Stimulated activated memory B cell treated with anti-CD40 and anti-IgM and Interleukin-4, amounts not matched to agents 10 μg/mL and 1 μg/mL and 100 μg/mL, for 72 hours (primary cell): ENCODE measurements at regions not wholly inside any gene's neighbourhood (a gene's known extent, or its start where the extent isn't known, plus 50 kb on each side); places are given as distances from the start of the nearest gene placed in this dataset.

ENCODE experiments used
- ATAC-seq: fragments of 150-1000 bp; cut with Tn5 transposase; 2 replicates; pipeline ENCODE4 v1.10.0; 2021
- H3K27ac Mint-ChIP-seq: one replicate; pipeline ENCODE4 v1.8.0; 2022; ENCODE audit warnings: mild to moderate bottlenecking, mixed read lengths
- H3K27me3 Mint-ChIP-seq: one replicate; pipeline ENCODE4 v1.8.0; 2022; ENCODE audit warnings: mixed read lengths
- H3K36me3 Mint-ChIP-seq: one replicate; pipeline ENCODE4 v1.8.0; 2022; ENCODE audit warnings: mixed read lengths
- H3K4me1 Mint-ChIP-seq: one replicate; pipeline ENCODE4 v1.8.0; 2022; ENCODE audit warnings: mixed read lengths
- H3K4me3 Mint-ChIP-seq: one replicate; pipeline ENCODE4 v1.8.0; 2022; ENCODE audit warnings: mild to moderate bottlenecking, moderate library complexity, mixed read lengths
- H3K9me3 Mint-ChIP-seq: one replicate; pipeline ENCODE4 v1.8.0; 2022; ENCODE audit warnings: mixed read lengths

DNA sequence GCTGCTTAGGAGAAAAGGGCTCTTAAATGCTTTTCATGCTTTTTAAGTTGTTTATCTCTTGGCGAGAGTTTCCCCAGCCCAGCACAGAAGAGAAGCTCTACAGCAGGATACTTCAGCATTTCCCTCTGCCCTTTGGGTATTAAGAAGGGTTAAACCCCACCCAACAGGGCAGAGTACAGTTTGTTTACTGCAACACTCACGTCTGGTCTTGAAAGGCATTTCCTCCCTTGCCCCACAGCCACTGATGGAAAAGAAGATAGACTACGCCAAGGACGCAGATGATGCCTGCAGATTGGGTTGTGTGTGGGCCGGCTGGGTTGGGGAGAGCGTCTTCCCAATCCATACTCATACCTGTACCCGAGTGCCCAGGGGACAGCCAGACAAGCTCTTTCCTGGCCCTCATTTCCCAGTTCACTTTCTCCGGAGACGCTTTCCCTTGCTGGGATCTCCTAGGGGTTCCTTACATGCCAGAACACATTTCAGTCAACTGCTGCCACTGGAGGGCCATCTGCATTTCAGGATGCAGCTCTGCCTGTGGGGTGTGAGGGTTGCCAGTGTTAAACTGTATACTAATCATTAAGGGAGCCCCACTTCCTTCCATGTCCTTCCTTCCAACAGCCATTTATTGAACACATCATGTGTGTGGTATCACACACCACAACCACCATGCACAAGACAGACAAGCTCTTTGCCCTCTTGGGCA is 96.5 kb upstream of the DHX15 start:
- Mint-ChIP-seq H3K27ac (no peak overlapping the region), H3K9me3 (peaks cover 11% of the 10 kb centered on the region), H3K4me1 (no peaks in the 10 kb centered on the region), H3K36me3 (no peaks in the 10 kb centered on the region), H3K4me3 (no peak overlapping the region), H3K27me3 (peaks cover 42% of the 10 kb centered on the region)
- ATAC-seq, result no peak

DNA sequence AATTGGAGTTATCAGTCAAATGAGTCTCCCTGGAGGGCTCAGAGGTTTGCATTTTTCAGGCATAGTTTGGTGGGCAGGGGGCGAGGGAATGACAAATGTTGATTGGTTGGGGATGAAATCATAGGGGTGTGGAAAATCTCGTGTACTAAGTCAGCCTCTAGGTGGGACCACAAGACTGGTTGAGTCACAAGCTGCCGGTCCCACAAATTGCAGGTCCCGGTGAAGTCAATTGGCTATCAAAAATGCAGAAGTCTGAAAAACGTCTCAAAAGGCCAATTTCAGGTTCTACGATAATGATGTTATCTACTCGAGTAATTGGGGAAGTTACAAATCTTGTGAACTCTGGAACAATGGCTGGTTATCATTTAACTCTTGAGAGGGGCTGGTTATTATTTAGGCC is 98.8 kb upstream of the DHX15 start:
- Mint-ChIP-seq H3K4me1 (no peaks in the 10 kb centered on the region), H3K4me3 (no peak overlapping the region), H3K36me3 (no peaks in the 10 kb centered on the region), H3K9me3 (peaks cover 10% of the 10 kb centered on the region), H3K27me3 (peaks cover 33% of the 10 kb centered on the region), H3K27ac (no peak overlapping the region)
- ATAC-seq, result no peak

DNA sequence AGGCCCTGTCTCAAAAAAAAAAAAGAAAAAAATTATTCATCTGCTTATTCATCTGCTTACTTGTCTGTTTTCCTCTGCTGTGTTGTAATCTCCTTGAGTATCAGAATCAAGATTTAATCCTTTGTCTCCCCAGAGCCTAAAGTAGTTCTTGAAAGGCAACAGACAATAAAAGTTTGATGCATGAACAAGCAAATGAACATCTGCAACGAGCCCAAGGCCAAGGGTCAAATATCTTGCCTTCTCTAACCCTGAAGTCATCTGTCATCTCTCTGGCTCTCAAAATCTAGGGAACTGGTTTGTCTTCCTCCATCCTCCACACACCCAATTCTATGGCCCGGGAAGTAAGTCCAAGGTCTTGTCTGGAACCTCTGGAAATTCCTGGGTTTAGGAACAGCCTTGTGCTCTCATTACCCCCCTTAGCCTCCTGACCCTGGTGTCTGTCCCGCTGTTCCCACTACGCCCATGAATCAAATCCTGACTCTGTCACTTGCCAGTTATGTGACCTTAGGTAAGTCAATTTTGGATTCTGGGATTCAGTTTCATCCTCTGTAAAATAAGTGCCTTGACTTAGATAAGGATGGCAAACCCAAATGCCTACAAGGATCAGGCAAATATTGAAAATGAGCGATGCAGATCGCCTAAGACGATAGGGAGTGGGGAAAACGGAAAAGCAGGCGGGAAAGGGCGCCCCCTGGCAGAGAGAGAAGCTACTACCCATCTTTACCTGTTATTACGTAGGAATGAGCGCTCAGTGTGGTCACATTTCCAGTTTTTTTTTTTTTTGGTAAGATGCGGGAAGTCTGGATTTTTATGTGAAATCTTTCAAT is 102.7 kb upstream of the DHX15 start:
- Mint-ChIP-seq H3K27me3 (peaks cover 14% of the 10 kb centered on the region), H3K4me1 (no peaks in the 10 kb centered on the region), H3K36me3 (no peaks in the 10 kb centered on the region), H3K9me3 (peaks cover 10% of the 10 kb centered on the region), H3K4me3 (no peak overlapping the region), H3K27ac (no peak overlapping the region)
- ATAC-seq, result no peak

- H3K4me1 Mint-ChIP-seq, result no peaks in the 10 kb centered on the region
- H3K36me3 Mint-ChIP-seq, result no peaks in the 10 kb centered on the region
- H3K4me3 Mint-ChIP-seq, result no peak overlapping the region
Measured at GRCh38 chr4:24688453-24688852, 104.1 kb upstream of the DHX15 start.

DNA sequence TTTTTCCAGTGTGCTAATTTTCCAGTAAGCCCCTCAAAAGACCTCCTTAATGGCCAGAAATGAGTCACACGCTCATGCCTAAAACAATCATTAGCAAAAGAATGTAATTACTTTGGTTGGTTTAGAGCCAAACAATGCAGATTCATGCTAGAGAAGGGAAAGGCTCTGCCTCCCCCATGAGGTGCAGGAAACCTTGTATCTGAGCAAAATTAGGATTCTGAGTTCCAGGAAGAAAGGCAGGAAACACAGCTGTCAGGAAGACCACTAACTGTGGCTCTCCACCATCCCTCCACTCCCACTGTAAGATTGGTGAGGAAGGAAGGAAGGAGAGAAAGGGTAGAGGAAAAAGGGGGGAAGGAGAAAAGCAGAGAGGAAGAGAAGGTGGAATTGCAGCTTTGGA is 104.9 kb upstream of the DHX15 start:
- peaks cover 9% of the 10 kb centered on the region for H3K27me3 Mint-ChIP-seq
- H3K36me3 Mint-ChIP-seq, result no peaks in the 10 kb centered on the region
- H3K27ac Mint-ChIP-seq, result no peak overlapping the region
- peaks cover 12% of the 10 kb centered on the region for H3K9me3 Mint-ChIP-seq
- ATAC-seq, result no peak
- H3K4me1 Mint-ChIP-seq, result no peaks in the 10 kb centered on the region
- H3K4me3 Mint-ChIP-seq, result no peak overlapping the region

More at GRCh38 chr4:24688453-24688852, 104.1 kb upstream of the DHX15 start:
- ATAC-seq, result no peak
- peaks cover 14% of the 10 kb centered on the region for H3K9me3 Mint-ChIP-seq
- H3K27ac Mint-ChIP-seq, result no peak overlapping the region
- H3K27me3 Mint-ChIP-seq, result peaks cover 9% of the 10 kb centered on the region

- no peak for ATAC-seq
- peaks cover 12% of the 10 kb centered on the region for H3K9me3 Mint-ChIP-seq
- no peaks in the 10 kb centered on the region for H3K36me3 Mint-ChIP-seq
- no peak overlapping the region for H3K27ac Mint-ChIP-seq
- H3K4me3 Mint-ChIP-seq, result no peak overlapping the region
- H3K27me3 Mint-ChIP-seq, result peaks cover 9% of the 10 kb centered on the region
- H3K4me1 Mint-ChIP-seq, result no peaks in the 10 kb centered on the region
Measured at GRCh38 chr4:24690436-24690835, 104.9 kb upstream of the SOD3 start.

DNA sequence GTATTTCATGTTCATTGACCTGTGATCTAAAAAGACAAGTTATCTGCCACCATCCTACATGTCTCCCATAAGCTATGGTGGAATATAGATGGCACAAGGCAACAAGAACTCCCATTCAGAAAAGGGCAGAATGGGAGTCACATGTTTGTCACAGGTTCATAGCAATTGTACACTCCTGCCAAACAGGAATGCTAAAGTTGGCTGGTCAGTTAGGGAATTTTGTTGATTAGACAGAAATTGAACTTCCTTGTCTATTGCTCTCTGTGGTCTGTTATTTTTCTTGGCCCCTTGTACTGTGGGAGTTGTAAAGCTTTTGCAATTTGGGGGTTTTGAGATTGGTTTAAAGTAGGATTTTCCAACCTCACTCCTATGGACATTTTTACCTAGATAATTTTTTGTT is 101.7 kb upstream of the SOD3 start:
- no peak for ATAC-seq
- Mint-ChIP-seq H3K27me3 (peaks cover 9% of the 10 kb centered on the region), H3K9me3 (peaks cover 8% of the 10 kb centered on the region), H3K27ac (no peak overlapping the region), H3K4me1 (no peaks in the 10 kb centered on the region), H3K4me3 (no peak overlapping the region), H3K36me3 (no peaks in the 10 kb centered on the region)

DNA sequence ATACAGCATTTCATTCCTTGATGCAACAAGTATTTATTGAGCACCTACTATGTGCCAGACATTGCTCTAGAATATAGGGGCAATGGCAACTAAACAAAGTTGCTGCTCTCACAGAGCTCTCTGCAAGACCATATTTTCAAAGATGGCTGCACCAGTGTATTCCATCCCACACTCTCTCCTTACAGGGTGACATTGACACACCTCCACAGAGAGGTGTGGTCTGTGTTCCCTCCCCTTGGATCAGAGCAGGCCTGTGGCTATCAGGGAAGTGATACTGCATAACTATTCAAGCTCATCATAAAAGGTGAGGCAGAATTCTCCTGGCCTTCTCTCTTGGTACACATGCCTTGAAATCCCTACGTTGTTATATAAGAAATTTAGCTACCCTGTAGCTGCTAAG is 95.3 kb upstream of the SOD3 start:
- no peak for ATAC-seq
- Mint-ChIP-seq H3K4me1 (no peaks in the 10 kb centered on the region), H3K36me3 (no peaks in the 10 kb centered on the region), H3K27me3 (no peaks in the 10 kb centered on the region), H3K9me3 (no peaks in the 10 kb centered on the region), H3K4me3 (no peak overlapping the region), H3K27ac (no peak overlapping the region)

GRCh38 chr4:24701683-24702082 is 93.7 kb upstream of the SOD3 start:
- Mint-ChIP-seq H3K27ac (no peak overlapping the region), H3K9me3 (peaks cover 4% of the 10 kb centered on the region), H3K36me3 (no peaks in the 10 kb centered on the region), H3K4me1 (no peaks in the 10 kb centered on the region), H3K27me3 (no peaks in the 10 kb centered on the region), H3K4me3 (no peak overlapping the region)
- no peak for ATAC-seq

- H3K4me3 Mint-ChIP-seq, result no peak overlapping the region
- no peaks in the 10 kb centered on the region for H3K4me1 Mint-ChIP-seq
- H3K36me3 Mint-ChIP-seq, result no peaks in the 10 kb centered on the region
- peaks cover 8% of the 10 kb centered on the region for H3K9me3 Mint-ChIP-seq
- no peak overlapping the region for H3K27ac Mint-ChIP-seq
- no peaks in the 10 kb centered on the region for H3K27me3 Mint-ChIP-seq
- ATAC-seq, result no peak
Measured at GRCh38 chr4:24702281-24702680, 93.1 kb upstream of the SOD3 start.

DNA sequence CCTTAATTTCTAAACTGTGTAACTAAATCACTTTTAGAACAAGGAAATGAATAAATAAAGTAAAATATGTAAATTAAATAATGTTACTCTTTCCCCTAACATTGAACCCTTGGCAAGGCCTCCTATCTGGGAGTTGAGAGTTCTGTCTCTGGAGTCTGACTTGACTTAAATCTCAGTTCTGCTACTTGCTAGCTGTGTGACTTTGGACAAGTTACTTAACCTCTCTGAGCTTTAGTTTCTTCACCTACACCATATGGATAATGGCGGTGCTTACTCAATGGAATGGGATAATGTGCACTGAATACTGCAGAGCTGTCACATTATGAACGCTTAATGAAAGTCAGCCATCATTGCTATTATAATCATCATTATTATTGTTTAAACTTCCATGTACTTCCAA is 92.1 kb upstream of the SOD3 start:
- H3K4me3 Mint-ChIP-seq, result no peak overlapping the region
- no peaks in the 10 kb centered on the region for H3K36me3 Mint-ChIP-seq
- H3K4me1 Mint-ChIP-seq, result no peaks in the 10 kb centered on the region
- H3K27ac Mint-ChIP-seq, result no peak overlapping the region
- H3K9me3 Mint-ChIP-seq, result peaks cover 8% of the 10 kb centered on the region
- no peak for ATAC-seq
- H3K27me3 Mint-ChIP-seq, result no peaks in the 10 kb centered on the region

GRCh38 chr4:24704149-24704548 is 91.2 kb upstream of the SOD3 start:
- Mint-ChIP-seq H3K4me1 (no peaks in the 10 kb centered on the region), H3K27me3 (no peaks in the 10 kb centered on the region), H3K36me3 (no peaks in the 10 kb centered on the region), H3K4me3 (no peak overlapping the region), H3K9me3 (peaks cover 8% of the 10 kb centered on the region), H3K27ac (no peak overlapping the region)
- no peak for ATAC-seq

GRCh38 chr4:24705016-24705753 is 90.2 kb upstream of the SOD3 start:
- Mint-ChIP-seq H3K27ac (no peak overlapping the region), H3K9me3 (peaks cover 8% of the 10 kb centered on the region)

DNA sequence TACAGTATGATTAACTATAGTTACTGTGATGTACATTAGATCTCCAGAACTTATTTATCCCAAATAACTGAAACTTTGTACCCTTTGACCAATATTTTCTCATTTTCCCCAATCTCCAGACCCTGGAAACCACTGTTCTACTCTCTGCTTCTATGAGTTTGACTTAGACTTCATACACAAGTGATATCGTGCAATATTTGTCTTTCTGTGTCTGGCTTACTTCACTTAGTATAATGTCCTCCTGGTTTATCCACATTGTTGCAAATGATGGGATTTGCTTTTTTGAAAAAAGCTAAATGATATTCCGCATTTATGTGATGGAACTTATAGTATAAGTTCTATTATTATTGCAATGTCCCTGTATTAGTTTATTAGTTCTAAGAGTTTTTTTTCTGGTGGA is 81.8 kb upstream of the SOD3 start:
- no peaks in the 10 kb centered on the region for H3K36me3 Mint-ChIP-seq
- H3K27me3 Mint-ChIP-seq, result no peaks in the 10 kb centered on the region
- peaks cover 18% of the 10 kb centered on the region for H3K9me3 Mint-ChIP-seq
- ATAC-seq, result no peak
- no peaks in the 10 kb centered on the region for H3K4me1 Mint-ChIP-seq
- no peak overlapping the region for H3K27ac Mint-ChIP-seq
- no peak overlapping the region for H3K4me3 Mint-ChIP-seq

More at GRCh38 chr4:24705016-24705753, 90.2 kb upstream of the SOD3 start:
- Mint-ChIP-seq H3K4me3 (no peak overlapping the region), H3K4me1 (no peaks in the 10 kb centered on the region), H3K27me3 (no peaks in the 10 kb centered on the region), H3K36me3 (no peaks in the 10 kb centered on the region)
- ATAC-seq, result no peak

DNA sequence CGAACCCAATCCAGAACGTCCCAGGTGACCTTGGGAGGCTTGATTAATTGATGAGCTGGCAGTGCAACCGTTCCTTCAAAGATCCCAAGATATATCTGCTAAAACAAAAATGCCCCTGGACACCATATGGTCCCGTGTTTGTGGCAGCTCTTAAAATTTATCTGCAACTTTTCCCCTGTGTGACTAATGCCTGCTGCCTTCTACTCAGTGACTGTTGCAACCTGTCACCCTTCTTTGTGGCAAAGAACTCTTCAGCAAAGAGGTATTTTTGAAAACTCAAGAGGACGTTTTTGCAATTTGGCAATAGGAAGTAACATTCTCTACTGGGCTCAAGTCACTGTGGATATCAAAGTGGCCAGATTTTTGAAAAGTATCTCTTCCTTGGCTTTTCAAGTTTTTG is 75.8 kb upstream of the SOD3 start:
- H3K9me3 Mint-ChIP-seq, result peaks cover 7% of the 10 kb centered on the region
- no peaks in the 10 kb centered on the region for H3K36me3 Mint-ChIP-seq
- no peaks in the 10 kb centered on the region for H3K27me3 Mint-ChIP-seq
- no peaks in the 10 kb centered on the region for H3K4me1 Mint-ChIP-seq
- no peak for ATAC-seq
- no peak overlapping the region for H3K4me3 Mint-ChIP-seq
- H3K27ac Mint-ChIP-seq, result no peak overlapping the region
